ENCODE measurements at regions not wholly inside any gene's neighbourhood (a gene's known extent, or its start where the extent isn't known, plus 50 kb on each side); places are given as distances from the start of the nearest gene placed in this dataset.

DNA sequence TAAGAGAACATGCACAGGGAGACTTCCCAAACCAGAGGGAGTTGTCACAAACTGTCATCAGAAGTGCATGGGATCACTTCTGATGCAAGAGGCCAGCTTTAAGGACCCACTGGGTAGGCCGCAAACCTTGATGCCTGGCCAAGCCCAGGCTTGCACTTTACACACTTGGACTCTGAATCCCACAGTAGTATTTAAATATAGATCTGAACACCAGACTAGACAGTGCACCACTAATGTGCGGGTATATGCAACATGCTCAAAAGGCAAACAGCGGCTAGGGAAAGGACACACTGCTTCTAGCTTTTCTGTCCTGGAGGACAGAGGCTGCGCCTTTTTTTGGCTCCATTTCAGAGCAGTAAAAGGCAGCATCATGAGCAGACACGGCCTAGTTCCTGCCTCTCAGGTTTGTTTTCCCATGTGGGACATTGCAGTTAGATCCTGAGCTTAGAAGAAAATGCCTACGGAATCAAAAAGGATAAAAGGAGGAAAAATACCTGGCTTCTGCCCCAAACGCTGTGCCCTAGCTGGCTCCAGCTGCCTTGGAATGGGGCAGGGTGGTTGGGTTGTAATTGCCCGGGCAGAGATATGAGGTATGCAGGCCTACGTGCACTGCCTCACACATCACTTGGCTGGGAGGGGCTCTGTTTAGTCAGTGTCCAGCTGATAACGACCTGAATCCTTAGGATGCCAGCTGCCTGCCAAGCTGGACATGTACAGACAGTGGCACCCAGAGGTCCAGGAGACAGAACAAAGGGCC is 84.5 kb upstream of the EGLN3 start:
- no peak for DNase-seq

- no peak for DNase-seq
Measured at GRCh38 chr14:34034447-34035176, 83.7 kb upstream of the EGLN3 start.

DNA sequence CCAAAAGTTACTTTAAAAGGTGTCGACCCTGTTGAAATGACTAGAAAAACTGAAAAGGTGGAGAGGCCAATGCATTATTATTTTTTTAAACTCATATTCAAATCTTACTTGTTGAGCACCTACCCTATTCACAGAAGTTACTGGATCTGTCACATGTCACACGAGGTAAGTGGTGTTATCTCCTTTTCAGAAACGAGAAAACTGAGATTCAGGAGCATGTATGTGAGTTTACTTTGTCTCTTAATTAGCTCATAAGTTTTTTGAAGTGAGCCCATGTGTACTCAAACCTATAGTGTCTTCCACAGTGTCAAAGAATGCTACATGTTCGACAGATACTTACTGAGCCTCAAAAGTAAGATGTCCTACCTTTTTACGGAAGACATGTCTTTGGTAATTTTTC is 81.8 kb upstream of the EGLN3 start:
- DNase-seq = no peak

- DNase-seq = no peak
Measured at GRCh38 chr14:34030864-34031263, 80.0 kb upstream of the EGLN3 start.

DNA sequence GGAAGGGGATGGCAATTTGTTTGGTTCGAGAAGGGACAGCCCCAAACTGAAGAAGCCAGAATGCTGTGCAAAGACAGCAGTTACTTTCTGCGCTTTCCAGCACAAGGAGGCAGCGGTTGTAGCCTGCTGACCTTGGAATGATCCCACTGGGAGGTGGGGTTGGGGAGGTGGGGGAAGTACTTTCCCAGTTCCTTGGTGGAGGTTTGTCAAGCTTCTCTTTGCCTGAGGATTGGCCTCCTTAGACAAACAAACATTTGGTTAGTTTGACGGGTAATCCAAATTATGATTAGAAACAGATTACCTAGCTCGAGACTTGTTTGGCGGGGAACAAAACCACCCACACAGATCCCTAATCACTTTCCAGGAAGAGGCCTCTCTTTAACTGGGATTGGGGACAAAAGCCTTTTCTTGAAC is 79.1 kb upstream of the EGLN3 start:
- DNase-seq = no peak

- DNase-seq = no peak
Measured at GRCh38 chr14:34027990-34028495, 77.2 kb upstream of the EGLN3 start.

DNA sequence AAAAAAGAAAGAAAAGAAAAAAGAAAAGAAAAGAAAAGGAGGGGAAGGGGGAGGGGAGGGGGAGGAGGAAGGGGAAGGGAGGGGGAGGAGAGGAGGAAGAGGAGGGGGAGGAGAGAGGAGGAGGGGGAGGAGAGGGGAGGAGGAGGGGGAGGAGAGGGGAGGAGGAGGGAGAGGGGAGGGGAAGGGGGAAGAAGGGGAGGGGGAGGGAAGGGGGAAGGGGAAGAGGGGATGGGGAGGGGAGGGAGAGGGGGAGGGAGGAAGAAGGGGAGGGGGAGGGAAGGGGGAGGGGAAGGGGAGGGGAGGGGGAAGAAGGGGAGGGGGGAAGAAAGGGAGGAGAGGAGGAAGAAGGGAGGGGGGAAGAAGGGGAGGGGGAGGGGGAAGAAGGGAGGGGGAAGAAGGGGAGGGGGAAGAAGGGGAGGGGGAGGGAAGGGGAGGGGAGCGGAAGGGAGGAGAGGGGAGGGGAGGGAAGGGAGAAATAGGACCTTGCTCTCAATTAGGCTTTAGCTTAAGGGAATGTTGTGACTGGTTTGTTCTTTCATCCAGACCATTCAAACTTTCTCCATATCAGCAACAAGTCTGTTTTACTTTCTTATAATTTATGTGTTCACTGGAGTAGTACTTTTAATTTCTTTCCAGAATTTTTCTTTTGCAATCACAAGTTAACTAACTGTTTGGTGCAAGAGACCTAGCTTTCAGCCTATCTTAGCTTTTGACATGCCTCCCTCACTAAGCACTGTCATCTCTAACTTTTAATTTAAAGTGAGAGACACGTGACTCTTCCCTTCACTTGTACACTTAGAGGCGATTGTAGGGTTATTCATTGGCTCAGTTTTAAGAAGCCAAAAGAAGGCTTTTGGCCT is 76.5 kb upstream of the EGLN3 start:
- no peak for DNase-seq

GRCh38 chr14:34025325-34026017 is 74.6 kb upstream of the EGLN3 start:
- no peak for DNase-seq

- DNase-seq = no peak
Measured at GRCh38 chr14:34024768-34025144, 73.9 kb upstream of the EGLN3 start.

- DNase-seq = no peak
Measured at GRCh38 chr14:34023824-34024767, 73.2 kb upstream of the EGLN3 start.

GRCh38 chr14:34021096-34021495 is 70.2 kb upstream of the EGLN3 start:
- DNase-seq = no peak

DNA sequence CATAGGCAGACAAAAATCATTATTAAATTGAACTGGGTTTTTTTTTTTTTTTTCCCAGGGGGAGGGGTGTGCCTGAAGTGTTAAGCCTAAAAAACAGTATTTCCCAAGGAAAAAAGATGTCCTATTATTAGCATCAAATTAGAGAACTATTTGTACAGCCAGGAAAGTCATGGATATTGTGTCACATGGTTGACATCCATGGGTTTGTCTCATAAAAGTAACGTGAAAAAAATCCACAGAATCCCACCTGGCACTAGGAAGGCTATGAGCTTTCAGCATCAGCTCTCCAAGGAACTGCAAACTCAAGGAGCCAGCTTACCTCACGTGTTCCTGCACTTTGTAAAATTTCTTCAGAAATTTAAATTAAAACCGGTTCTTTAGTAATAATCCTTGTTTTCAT is 69.1 kb upstream of the EGLN3 start:
- DNase-seq = no peak

GRCh38 chr14:34018564-34019244 is 67.8 kb upstream of the EGLN3 start:
- DNase-seq = no peak

- DNase-seq = no peak
Measured at GRCh38 chr14:34018125-34018524, 67.3 kb upstream of the EGLN3 start.

GRCh38 chr14:34015383-34015782 is 64.5 kb upstream of the EGLN3 start:
- no peak for DNase-seq

GRCh38 chr14:34014936-34015335 is 64.1 kb upstream of the EGLN3 start:
- DNase-seq = no peak

DNA sequence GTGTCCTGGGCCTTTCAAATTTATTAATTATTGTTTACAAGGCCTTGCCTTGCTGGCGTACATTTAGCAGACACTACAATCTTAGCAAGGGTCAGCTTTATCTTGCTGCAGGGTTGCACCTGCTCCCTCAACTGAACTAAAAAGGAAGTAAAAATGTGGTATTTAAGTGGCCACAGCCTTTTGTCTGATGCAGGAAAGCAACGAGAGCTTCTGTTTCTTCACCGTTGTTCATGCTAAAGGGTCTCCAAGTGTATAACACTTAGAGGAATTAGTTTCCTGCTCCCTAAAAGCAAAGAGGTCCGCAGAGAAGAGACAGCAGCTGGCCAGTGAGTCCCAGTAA is 62.8 kb upstream of the EGLN3 start:
- peak; percentile 32 for DNase-seq

DNA sequence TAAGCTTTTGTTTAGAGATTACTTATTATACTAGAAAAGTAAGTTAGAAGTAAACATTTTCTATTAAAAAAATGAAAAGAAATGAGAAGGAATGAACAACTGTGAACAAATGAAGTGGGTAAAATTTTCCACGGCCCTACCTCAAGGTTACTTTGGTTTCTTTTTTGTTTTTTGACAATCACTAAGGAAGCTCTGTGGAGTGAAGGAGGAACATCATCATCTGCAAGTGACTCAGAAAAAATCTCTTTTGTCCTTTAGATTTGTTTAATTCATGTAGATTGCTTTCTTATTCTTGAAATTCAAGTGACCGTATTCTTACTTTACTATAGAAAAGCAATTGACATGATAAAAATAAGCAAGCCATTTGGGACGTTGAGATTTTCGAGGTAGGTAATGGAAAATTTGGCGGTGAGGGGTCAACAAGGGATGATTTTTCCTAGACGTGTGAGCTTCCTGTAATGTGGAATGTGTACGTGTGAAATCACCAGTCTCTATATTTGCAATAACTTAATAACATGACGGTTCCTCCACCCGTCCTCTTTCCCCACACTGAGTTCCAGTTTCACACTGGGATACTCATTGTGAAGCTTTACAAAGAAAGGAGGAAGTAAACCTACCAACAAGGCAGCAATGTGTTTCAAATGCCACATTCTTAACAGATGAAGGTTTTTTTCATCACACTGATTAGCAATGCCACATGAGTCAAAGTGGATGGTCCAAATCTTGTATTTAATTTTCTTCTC is 62.3 kb upstream of the EGLN3 start:
- DNase-seq = peak; percentile 32

GRCh38 chr14:34012369-34012768 is 61.5 kb upstream of the EGLN3 start:
- DNase-seq = no peak

- no peak for DNase-seq
Measured at GRCh38 chr14:34009956-34010355, 59.1 kb upstream of the EGLN3 start.

Data from NCI-H774 (cell line).